ENCODE measurements at regions not wholly inside any gene's neighbourhood (a gene's known extent, or its start where the extent isn't known, plus 50 kb on each side); places are given as distances from the start of the nearest gene placed in this dataset.

GRCh38 chr10:44813201-44813600, 97.9 kb upstream of the TMEM72 start:
- Histone ChIP-seq H3K9me3 (ENCODE audit: low read depth) (no peaks in the 10 kb centered on the region), H3K4me1 (ENCODE audit: insufficient read depth) (no peaks in the 10 kb centered on the region), H3F3A (ENCODE audit: insufficient read depth) (no peaks in the 10 kb centered on the region), H3K4me3 (no peak overlapping the region), H2AFZ (no peak overlapping the region), H3K9ac (no peak overlapping the region), H3K4me2 (ENCODE audit: unreplicated experiment) (no peak overlapping the region), H3K27me3 (replicated peaks; ENCODE audit: insufficient read depth) (no peaks in the 10 kb centered on the region), H3K79me2 (ENCODE audit: insufficient read depth) (no peaks in the 10 kb centered on the region), H3K36me3 (ENCODE audit: low read depth) (no peaks in the 10 kb centered on the region), H4K20me1 (ENCODE audit: insufficient read depth) (no peaks in the 10 kb centered on the region), H3K27ac (no peak overlapping the region), H3K9me2 (ENCODE audit: insufficient read depth) (no peaks in the 10 kb centered on the region)
- TF ChIP-seq EZH2 (IDR thresholded peaks at IDR 0.05; ENCODE audit: insufficient read depth, poor library complexity, severe bottlenecking) (no peak), EZH2phosphoT487 (IDR thresholded peaks at IDR 0.05; ENCODE audit: insufficient read depth, low read depth) (no peak)
- no peak for DNase-seq
- 90 to 91% methylated on average over 3 of the region's 3 CpGs for WGBS, 2 experiments (ENCODE audit: low coverage in 1 of 2, low lambda C conversion rate in 2 of 2, missing lambda C conversion rate in 2 of 2)
- in situ Hi-C loops (cut with MboI) = no loop called here

- no peak overlapping the region for H3K27ac ChIP-seq
- in situ Hi-C loops (cut with MboI) = no loop called here
- TF ChIP-seq EZH2phosphoT487 (IDR thresholded peaks at IDR 0.05; ENCODE audit: insufficient read depth, low read depth) = no peak
- TF ChIP-seq EZH2 (IDR thresholded peaks at IDR 0.05; ENCODE audit: insufficient read depth, poor library complexity, severe bottlenecking) = no peak
Measured at GRCh38 chr10:44814929-44815328, 96.2 kb upstream of the TMEM72 start.

GRCh38 chr10:44818041-44818649, 93.0 kb upstream of the TMEM72 start:
- no peaks in the 10 kb centered on the region for H4K20me1 ChIP-seq (ENCODE audit: insufficient read depth)
- no peak overlapping the region for H3K27ac ChIP-seq
- no peak overlapping the region for H3K4me3 ChIP-seq
- H3K9me3 ChIP-seq (ENCODE audit: low read depth) = no peaks in the 10 kb centered on the region
- DNase-seq = no peak
- H2AFZ ChIP-seq = no peak overlapping the region
- 63 to 64% methylated on average over 6 of the region's 6 CpGs for WGBS, 2 experiments (ENCODE audit: low coverage in 1 of 2, low lambda C conversion rate in 2 of 2, missing lambda C conversion rate in 2 of 2)
- H3K36me3 ChIP-seq (ENCODE audit: low read depth) = no peaks in the 10 kb centered on the region
- H3K27me3 ChIP-seq (replicated peaks; ENCODE audit: insufficient read depth) = no peaks in the 10 kb centered on the region
- H3K4me1 ChIP-seq (ENCODE audit: insufficient read depth) = no peaks in the 10 kb centered on the region
- no peaks in the 10 kb centered on the region for H3F3A ChIP-seq (ENCODE audit: insufficient read depth)
- TF ChIP-seq EZH2phosphoT487 (IDR thresholded peaks at IDR 0.05; ENCODE audit: insufficient read depth, low read depth) (no peak), EZH2 (IDR thresholded peaks at IDR 0.05; ENCODE audit: insufficient read depth, poor library complexity, severe bottlenecking) (no peak)
- H3K79me2 ChIP-seq (ENCODE audit: insufficient read depth) = no peaks in the 10 kb centered on the region
- H3K9me2 ChIP-seq (ENCODE audit: insufficient read depth) = no peaks in the 10 kb centered on the region
- in situ Hi-C loops (cut with MboI) = no loop called here
- H3K9ac ChIP-seq = no peak overlapping the region
- H3K4me2 ChIP-seq (ENCODE audit: unreplicated experiment) = no peak overlapping the region

More at GRCh38 chr10:44814929-44815328, 96.2 kb upstream of the TMEM72 start:
- H3K4me2 ChIP-seq (ENCODE audit: unreplicated experiment) = no peak overlapping the region
- no peak for DNase-seq
- no peaks in the 10 kb centered on the region for H3K9me2 ChIP-seq (ENCODE audit: insufficient read depth)
- H3K4me3 ChIP-seq = no peak overlapping the region
- no peaks in the 10 kb centered on the region for H3K79me2 ChIP-seq (ENCODE audit: insufficient read depth)
- no peak overlapping the region for H2AFZ ChIP-seq
- no peaks in the 10 kb centered on the region for H4K20me1 ChIP-seq (ENCODE audit: insufficient read depth)
- H3K27me3 ChIP-seq (replicated peaks; ENCODE audit: insufficient read depth) = no peaks in the 10 kb centered on the region
- no peaks in the 10 kb centered on the region for H3K36me3 ChIP-seq (ENCODE audit: low read depth)
- H3F3A ChIP-seq (ENCODE audit: insufficient read depth) = no peaks in the 10 kb centered on the region
- 54 to 67% methylated on average over 2 of the region's 2 CpGs for WGBS, 2 experiments (ENCODE audit: low coverage in 1 of 2, low lambda C conversion rate in 2 of 2, missing lambda C conversion rate in 2 of 2)
- H3K9me3 ChIP-seq (ENCODE audit: low read depth) = no peaks in the 10 kb centered on the region
- no peaks in the 10 kb centered on the region for H3K4me1 ChIP-seq (ENCODE audit: insufficient read depth)
- no peak overlapping the region for H3K9ac ChIP-seq

- 89 to 94% methylated on average over 5 of the region's 5 CpGs for WGBS, 2 experiments (ENCODE audit: low coverage in 1 of 2, low lambda C conversion rate in 2 of 2, missing lambda C conversion rate in 2 of 2)
- Histone ChIP-seq H3K9ac (no peak overlapping the region), H3K9me3 (ENCODE audit: low read depth) (no peaks in the 10 kb centered on the region), H3K27me3 (replicated peaks; ENCODE audit: insufficient read depth) (no peaks in the 10 kb centered on the region), H4K20me1 (ENCODE audit: insufficient read depth) (no peaks in the 10 kb centered on the region), H3K79me2 (ENCODE audit: insufficient read depth) (no peaks in the 10 kb centered on the region), H3K9me2 (ENCODE audit: insufficient read depth) (no peaks in the 10 kb centered on the region), H3K36me3 (ENCODE audit: low read depth) (no peaks in the 10 kb centered on the region), H2AFZ (no peak overlapping the region), H3F3A (ENCODE audit: insufficient read depth) (no peaks in the 10 kb centered on the region), H3K4me1 (ENCODE audit: insufficient read depth) (no peaks in the 10 kb centered on the region), H3K4me2 (ENCODE audit: unreplicated experiment) (no peak overlapping the region), H3K27ac (no peak overlapping the region), H3K4me3 (no peak overlapping the region)
- in situ Hi-C loops (cut with MboI) = no loop called here
- DNase-seq = no peak
- TF ChIP-seq EZH2phosphoT487 (IDR thresholded peaks at IDR 0.05; ENCODE audit: insufficient read depth, low read depth) (no peak), EZH2 (IDR thresholded peaks at IDR 0.05; ENCODE audit: insufficient read depth, poor library complexity, severe bottlenecking) (no peak)
Measured at GRCh38 chr10:44818701-44819127, 92.4 kb upstream of the TMEM72 start.
